OCI-LY1 (cell line): ENCODE measurements at regions not wholly inside any gene's neighbourhood (a gene's known extent, or its start where the extent isn't known, plus 50 kb on each side); places are given as distances from the start of the nearest gene placed in this dataset.

Experiments
- H2AFZ ChIP-seq: fragments of 200-600 bp; sonication (generic), shearing (Covaris generic); 2 replicates; pipeline ENCODE4 v1.6.0; 2014; ENCODE audit warnings: antibody characterized with exemption, mild to moderate bottlenecking, low read length
- H3F3A ChIP-seq: fragments of 200-600 bp; sonication (generic), shearing (Covaris generic); 2 replicates; pipeline ENCODE4 v1.6.0; 2014; ENCODE audit warnings: mild to moderate bottlenecking, antibody characterized with exemption, low read length, moderate library complexity; ENCODE audit not compliant: insufficient read depth
- H3K27ac ChIP-seq: fragments of 200-600 bp; sonication (generic); 2 replicates; pipeline ENCODE4 v1.5.1; 2014; ENCODE audit warnings: low read length, mixed run types, mild to moderate bottlenecking, low read depth; ENCODE audit not compliant: poor library complexity, severe bottlenecking
- H3K27me3 ChIP-seq: fragments of 200-600 bp; sonication (generic); 2 replicates; pipeline ENCODE4 v1.6.0; 2014; ENCODE audit warnings: antibody characterized with exemption, mild to moderate bottlenecking, low read length, moderate library complexity; ENCODE audit not compliant: insufficient read depth
- H3K36me3 ChIP-seq: fragments of 200-600 bp; sonication (generic); 2 replicates; pipeline ENCODE4 v1.6.1; 2014; ENCODE audit warnings: mild to moderate bottlenecking, antibody characterized with exemption, low read length, moderate library complexity, mixed read lengths; ENCODE audit not compliant: insufficient read depth
- H3K4me1 ChIP-seq: fragments of 200-600 bp; sonication (generic); 2 replicates; pipeline ENCODE4 v1.5.1; 2014; ENCODE audit warnings: mild to moderate bottlenecking, low read length, moderate library complexity; ENCODE audit not compliant: insufficient read depth, severe bottlenecking
- H3K4me2 ChIP-seq: fragments of 200-600 bp; sonication (generic), shearing (Covaris generic); 2 replicates; pipeline ENCODE4 v1.6.1; 2014; ENCODE audit warnings: low read length
- H3K4me3 ChIP-seq: fragments of 200-600 bp; sonication (generic); 2 replicates; pipeline ENCODE4 v1.5.1; 2014; ENCODE audit warnings: low read length, low read depth, mild to moderate bottlenecking, mixed read lengths; ENCODE audit not compliant: poor library complexity, severe bottlenecking
- H3K79me2 ChIP-seq: fragments of 200-600 bp; shearing (Covaris generic); 2 replicates; pipeline ENCODE4 v1.6.1; 2016; ENCODE audit warnings: mixed run types, low read length, mixed read lengths; ENCODE audit not compliant: insufficient read depth
- H3K9ac ChIP-seq: fragments of 200-600 bp; sonication (generic), shearing (Covaris generic); 2 replicates; pipeline ENCODE4 v1.6.1; 2014; ENCODE audit warnings: mild to moderate bottlenecking, low read length, mixed read lengths
- H3K9me2 ChIP-seq: fragments of 200-600 bp; sonication (generic), shearing (Covaris generic); 2 replicates; pipeline ENCODE4 v1.6.1; 2014; ENCODE audit warnings: low read depth, mild to moderate bottlenecking, low read length, mixed read lengths
- H3K9me3 ChIP-seq: fragments of 200-600 bp; shearing (Covaris generic); 2 replicates; pipeline ENCODE4 v1.6.1; 2014; ENCODE audit warnings: low read length, mixed read lengths
- H4K20me1 ChIP-seq: fragments of 200-600 bp; sonication (generic), shearing (Covaris generic); 2 replicates; pipeline ENCODE4 v1.6.0; 2016; ENCODE audit warnings: mild to moderate bottlenecking, low read length; ENCODE audit not compliant: insufficient read depth
- CTCF ChIP-seq: fragments of 200-600 bp; sonication (generic), shearing (Covaris generic); IDR thresholded peaks from 2 replicates; pipeline ENCODE4 v1.5.1; 2017; ENCODE audit warnings: mild to moderate bottlenecking, antibody characterized with exemption, low read length, moderate library complexity, mixed read lengths
- EZH2 ChIP-seq: fragments of 200-600 bp; sonication (generic), shearing (Covaris generic); IDR thresholded peaks from 2 replicates; pipeline ENCODE4 v1.8.0; 2017; ENCODE audit warnings: borderline replicate concordance, mixed run types, mild to moderate bottlenecking, antibody characterized with exemption, low read length, moderate library complexity, mixed read lengths

- Histone ChIP-seq H3K4me3 (no peak overlapping the region), H4K20me1 (no peaks in the 10 kb centered on the region), H2AFZ (no peak overlapping the region), H3K4me2 (no peak overlapping the region), H3K27ac (no peak overlapping the region), H3F3A (no peaks in the 10 kb centered on the region), H3K9me3 (no peaks in the 10 kb centered on the region), H3K4me1 (no peaks in the 10 kb centered on the region), H3K9me2 (no peaks in the 10 kb centered on the region), H3K79me2 (no peaks in the 10 kb centered on the region), H3K27me3 (0 out of 2 replicates have a peak, but pooled peaks cover 5% of the 10 kb centered on the region), H3K36me3 (no peaks in the 10 kb centered on the region; the same call in 1 of the 2 replicates), H3K9ac (no peak overlapping the region)
- TF ChIP-seq CTCF (no peak), EZH2 (no peak)
Observed at GRCh38 chr7:3107228-3107763, 63.6 kb upstream of the CARD11 start.

- H3K9ac ChIP-seq, result no peak overlapping the region
- H3K9me3 ChIP-seq, result no peaks in the 10 kb centered on the region
- no peaks in the 10 kb centered on the region for H3K4me1 ChIP-seq
- no peaks in the 10 kb centered on the region for H4K20me1 ChIP-seq
- no peak overlapping the region for H2AFZ ChIP-seq
- no peak overlapping the region for H3K27ac ChIP-seq
- H3K4me3 ChIP-seq, result no peak overlapping the region
- TF ChIP-seq EZH2 (no peak), CTCF (no peak)
- no peaks in the 10 kb centered on the region for H3K79me2 ChIP-seq
- 0 out of 2 replicates have a peak, but pooled peaks cover 5% of the 10 kb centered on the region for H3K27me3 ChIP-seq
- H3K9me2 ChIP-seq, result no peaks in the 10 kb centered on the region
- H3K4me2 ChIP-seq, result no peak overlapping the region
- no peaks in the 10 kb centered on the region for H3F3A ChIP-seq
- H3K36me3 ChIP-seq, result no peaks in the 10 kb centered on the region; the same call in 1 of the 2 replicates
Observed at GRCh38 chr7:3107889-3108570, 64.4 kb upstream of the CARD11 start.

- Histone ChIP-seq H4K20me1 (no peaks in the 10 kb centered on the region), H3K9ac (no peak overlapping the region)
Observed at GRCh38 chr7:3109311-3109915, 65.7 kb upstream of the CARD11 start.

More at GRCh38 chr7:3109311-3109915, 65.7 kb upstream of the CARD11 start:
- H2AFZ ChIP-seq, result no peak overlapping the region
- no peak overlapping the region for H3K27ac ChIP-seq
- H3K9me3 ChIP-seq, result no peaks in the 10 kb centered on the region
- H3K4me3 ChIP-seq, result no peak overlapping the region
- no peaks in the 10 kb centered on the region for H3K4me1 ChIP-seq
- peaks cover 2% of the 10 kb centered on the region; the same call in 1 of the 2 replicates for H3K27me3 ChIP-seq
- H3K9me2 ChIP-seq, result no peaks in the 10 kb centered on the region
- TF ChIP-seq CTCF (no peak), EZH2 (no peak)
- no peaks in the 10 kb centered on the region for H3K79me2 ChIP-seq
- no peaks in the 10 kb centered on the region for H3F3A ChIP-seq
- no peaks in the 10 kb centered on the region; the same call in 1 of the 2 replicates for H3K36me3 ChIP-seq
- no peak overlapping the region for H3K4me2 ChIP-seq
